ENCODE measurements at regions not wholly inside any gene's neighbourhood (a gene's known extent, or its start where the extent isn't known, plus 50 kb on each side); places are given as distances from the start of the nearest gene placed in this dataset.

GRCh38 chr2:76307495-76307894, 596.8 kb upstream of the GCFC2 start:
- BruUV-seq (replicated peaks): no TSS peak
- Mint-ChIP-seq H3K4me3 (ENCODE audit: unreplicated experiment) (no peak overlapping the region), H3K9me3 (ENCODE audit: unreplicated experiment) (no peaks in the 10 kb centered on the region), H3K4me1 (ENCODE audit: insufficient read depth, unreplicated experiment) (no peaks in the 10 kb centered on the region), H3K27ac (ENCODE audit: low read depth, unreplicated experiment) (no peak overlapping the region), H3K27me3 (ENCODE audit: insufficient read depth, unreplicated experiment) (peaks cover 27% of the 10 kb centered on the region), H3K36me3 (ENCODE audit: insufficient read depth, unreplicated experiment) (no peaks in the 10 kb centered on the region)
- CTCF ChIA-PET: no interaction called here
- intact Hi-C loops (cut with micrococcal nuclease): no loop called here
- TF ChIP-seq CTCF (IDR thresholded peaks at IDR 0.05; ENCODE audit: unreplicated experiment): no peak
- DNase-seq (ENCODE audit: unreplicated experiment): no peak
- POLR2A ChIA-PET: no interaction called here

- no peaks in the 10 kb centered on the region for H3K4me1 Mint-ChIP-seq (ENCODE audit: insufficient read depth, unreplicated experiment)
- POLR2A ChIA-PET: no interaction called here
- DNase-seq (ENCODE audit: unreplicated experiment): no peak
- H3K9me3 Mint-ChIP-seq (ENCODE audit: unreplicated experiment): no peaks in the 10 kb centered on the region
- peaks cover 12% of the 10 kb centered on the region for H3K27me3 Mint-ChIP-seq (ENCODE audit: insufficient read depth, unreplicated experiment)
- intact Hi-C loops (cut with micrococcal nuclease): no loop called here
- no peak overlapping the region for H3K27ac Mint-ChIP-seq (ENCODE audit: low read depth, unreplicated experiment)
- CTCF ChIA-PET: interaction anchor here (0.6 kb wide), 1 partner anchor 13 kb away, joined by 3 read pairs; no protein-coding TSS in a partner anchor
- BruUV-seq (replicated peaks): no TSS peak
- no peak overlapping the region for H3K4me3 Mint-ChIP-seq (ENCODE audit: unreplicated experiment)
- no peaks in the 10 kb centered on the region for H3K36me3 Mint-ChIP-seq (ENCODE audit: insufficient read depth, unreplicated experiment)
- no peak for TF ChIP-seq CTCF (IDR thresholded peaks at IDR 0.05; ENCODE audit: unreplicated experiment)
These were observed 587.3 kb upstream of the GCFC2 start for GRCh38 chr2:76298041-76298440.

DNA sequence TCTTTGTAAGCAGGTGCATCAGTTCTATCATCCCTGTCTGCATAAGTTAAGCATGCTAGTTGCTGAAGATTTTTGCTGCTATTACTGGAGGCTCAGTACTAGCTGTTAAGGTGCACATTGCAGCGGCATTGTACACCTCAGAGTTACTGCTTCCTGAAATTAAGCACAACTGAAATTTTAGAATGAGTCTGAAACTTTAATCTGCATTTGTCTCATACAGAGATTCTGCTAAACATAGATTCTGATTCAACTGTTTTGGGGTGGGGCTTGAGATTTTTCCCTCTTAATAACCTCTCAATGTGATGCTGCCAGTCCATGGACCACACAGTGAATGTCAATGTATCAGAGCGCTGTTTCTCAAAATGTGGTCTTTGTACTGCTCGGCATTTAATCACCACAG, 585.7 kb upstream of the GCFC2 start:
- no peaks in the 10 kb centered on the region for H3K9me3 Mint-ChIP-seq (ENCODE audit: unreplicated experiment)
- H3K4me3 Mint-ChIP-seq (ENCODE audit: unreplicated experiment): no peak overlapping the region
- no peak for DNase-seq (ENCODE audit: unreplicated experiment)
- TF ChIP-seq CTCF (IDR thresholded peaks at IDR 0.05; ENCODE audit: unreplicated experiment): no peak
- BruUV-seq (replicated peaks): no TSS peak
- POLR2A ChIA-PET: no interaction called here
- H3K4me1 Mint-ChIP-seq (ENCODE audit: insufficient read depth, unreplicated experiment): no peaks in the 10 kb centered on the region
- H3K27me3 Mint-ChIP-seq (ENCODE audit: insufficient read depth, unreplicated experiment): peaks cover 12% of the 10 kb centered on the region
- H3K36me3 Mint-ChIP-seq (ENCODE audit: insufficient read depth, unreplicated experiment): no peaks in the 10 kb centered on the region
- intact Hi-C loops (cut with micrococcal nuclease): no loop called here
- no peak overlapping the region for H3K27ac Mint-ChIP-seq (ENCODE audit: low read depth, unreplicated experiment)
- CTCF ChIA-PET: interaction anchor here (0.6 to 0.8 kb wide), 2 partner anchors 30 to 35 kb away, joined by 3 to 4 read pairs; no protein-coding TSS in a partner anchor

DNA sequence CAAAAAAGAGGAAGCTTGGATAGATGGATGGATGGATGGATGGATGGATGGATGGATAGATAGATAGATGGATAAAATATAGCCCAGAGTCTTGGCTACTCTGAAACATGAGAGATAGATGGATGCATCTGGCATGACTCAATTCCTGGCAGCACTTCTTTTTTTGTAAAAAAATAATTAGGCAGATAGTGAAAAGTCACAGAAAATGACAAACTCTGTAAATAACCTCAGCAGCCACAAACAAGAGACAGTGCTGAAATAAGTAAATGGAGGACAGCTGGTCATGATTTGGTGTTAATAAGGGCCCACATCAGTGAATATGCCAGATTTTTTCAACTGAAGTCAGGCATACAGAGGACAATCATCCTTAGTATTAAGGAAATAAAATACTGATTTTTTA, 585.0 kb upstream of the GCFC2 start:
- H3K27ac Mint-ChIP-seq (ENCODE audit: low read depth, unreplicated experiment): no peak overlapping the region
- no peaks in the 10 kb centered on the region for H3K9me3 Mint-ChIP-seq (ENCODE audit: unreplicated experiment)
- H3K27me3 Mint-ChIP-seq (ENCODE audit: insufficient read depth, unreplicated experiment): peaks cover 12% of the 10 kb centered on the region
- CTCF ChIA-PET: interaction anchor here (0.6 to 0.8 kb wide), 2 partner anchors 29 to 34 kb away, joined by 3 to 4 read pairs; no protein-coding TSS in a partner anchor
- no peak overlapping the region for H3K4me3 Mint-ChIP-seq (ENCODE audit: unreplicated experiment)
- intact Hi-C loops (cut with micrococcal nuclease): no loop called here
- BruUV-seq (replicated peaks): no TSS peak
- POLR2A ChIA-PET: no interaction called here
- no peaks in the 10 kb centered on the region for H3K36me3 Mint-ChIP-seq (ENCODE audit: insufficient read depth, unreplicated experiment)
- no peak for TF ChIP-seq CTCF (IDR thresholded peaks at IDR 0.05; ENCODE audit: unreplicated experiment)
- no peaks in the 10 kb centered on the region for H3K4me1 Mint-ChIP-seq (ENCODE audit: insufficient read depth, unreplicated experiment)
- DNase-seq (ENCODE audit: unreplicated experiment): no peak

All from MCF 10A (cell line).